Activated effector memory CD4-positive, alpha-beta T cell treated with Interleukin-2 at 50 U/mL for 16 hours (primary cell): ENCODE measurements at regions not wholly inside any gene's neighbourhood (a gene's known extent, or its start where the extent isn't known, plus 50 kb on each side); places are given as distances from the start of the nearest gene placed in this dataset.
"Not testable (repeated sequence)": the region's sequence is repeated elsewhere in the genome, so short reads cannot be mapped to it uniquely, and the experiment has no call there.

Source experiments
- DNase-seq: peaks from one replicate; pipeline ENCODE4 v3.0.0-alpha.2; 2020

DNA sequence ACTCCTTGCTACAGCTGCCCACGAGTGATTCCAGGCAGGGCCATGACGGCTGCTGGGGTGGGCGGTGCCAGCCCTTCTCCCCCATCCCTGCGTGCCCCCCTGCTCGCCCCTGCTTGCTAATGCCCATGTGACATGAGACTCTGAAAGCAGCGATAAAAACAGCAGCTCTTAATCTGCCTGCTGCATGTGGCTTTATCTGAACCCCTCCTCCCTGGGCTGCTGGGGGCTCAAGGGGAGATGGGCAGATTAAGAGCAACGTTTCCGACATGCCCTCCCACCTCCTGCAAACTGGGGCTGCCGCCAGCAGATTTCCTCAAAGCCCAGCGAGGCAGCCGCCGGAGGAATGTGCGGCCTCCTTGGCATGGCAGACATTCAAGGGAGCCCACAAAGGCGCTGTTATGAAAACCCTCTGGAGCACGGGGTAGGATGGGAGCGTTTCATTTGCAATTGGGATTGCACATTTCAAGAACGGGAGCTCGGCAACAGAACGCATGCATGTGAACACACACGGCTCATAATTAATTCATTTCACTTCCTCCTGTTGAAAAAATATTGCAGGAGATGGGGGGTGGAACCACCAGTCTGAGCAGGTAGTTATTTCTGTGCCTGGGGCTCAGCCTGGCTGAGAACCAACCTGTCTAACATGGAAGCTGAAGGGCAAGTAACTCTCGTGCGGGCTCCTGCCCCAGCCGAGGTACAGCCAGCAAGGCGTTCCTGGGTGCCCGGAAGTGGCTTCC is 504.2 kb upstream of the PROK2 start:
- DNase-seq, result no peak

GRCh38 chr3:72287956-72288355 is 503.0 kb upstream of the PROK2 start:
- DNase-seq, result no peak

DNA sequence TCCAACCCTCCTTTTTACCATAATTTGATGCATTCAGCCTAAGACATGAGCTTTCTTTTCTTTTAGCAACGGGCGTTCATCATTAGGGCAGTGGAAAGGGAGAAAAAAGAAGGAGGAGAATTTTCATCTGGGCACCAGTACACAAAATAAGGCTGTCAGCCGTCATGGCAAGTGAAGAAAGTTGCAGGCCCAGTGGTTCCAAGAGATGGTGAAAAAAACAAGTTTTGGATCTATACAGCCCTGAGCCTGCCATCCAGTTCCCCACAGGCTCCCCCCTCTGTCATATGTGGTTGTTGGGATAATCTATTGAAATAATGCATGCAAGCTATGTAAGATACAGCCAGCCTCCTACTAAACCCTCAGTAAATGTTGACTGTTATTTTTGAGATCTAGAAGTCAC is 500.6 kb upstream of the PROK2 start:
- DNase-seq, result no peak

DNA sequence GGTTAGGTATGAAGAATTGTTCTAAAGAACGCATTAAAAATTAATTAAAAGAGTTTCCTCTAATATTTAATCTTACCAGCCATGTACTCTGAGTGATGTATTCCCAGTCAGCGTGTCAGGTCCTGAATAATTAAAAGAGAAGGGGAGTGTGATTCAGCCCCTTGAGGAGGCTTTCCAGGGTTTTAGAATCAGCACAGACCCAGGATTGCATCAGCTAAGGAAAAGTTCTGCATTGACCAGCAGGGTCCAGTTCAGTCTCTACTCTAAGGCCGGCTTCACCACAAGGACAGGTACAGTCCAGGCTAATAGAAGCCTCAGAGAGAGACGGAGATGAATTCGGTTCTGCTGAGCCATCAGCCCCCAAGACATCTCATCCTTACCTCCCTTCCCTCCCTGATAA is 499.5 kb upstream of the PROK2 start:
- no peak for DNase-seq

- DNase-seq, result no peak
These were observed 498.0 kb upstream of the PROK2 start for GRCh38 chr3:72282918-72283317.

- no peak for DNase-seq
These were observed 496.6 kb upstream of the PROK2 start for GRCh38 chr3:72281551-72281950.

DNA sequence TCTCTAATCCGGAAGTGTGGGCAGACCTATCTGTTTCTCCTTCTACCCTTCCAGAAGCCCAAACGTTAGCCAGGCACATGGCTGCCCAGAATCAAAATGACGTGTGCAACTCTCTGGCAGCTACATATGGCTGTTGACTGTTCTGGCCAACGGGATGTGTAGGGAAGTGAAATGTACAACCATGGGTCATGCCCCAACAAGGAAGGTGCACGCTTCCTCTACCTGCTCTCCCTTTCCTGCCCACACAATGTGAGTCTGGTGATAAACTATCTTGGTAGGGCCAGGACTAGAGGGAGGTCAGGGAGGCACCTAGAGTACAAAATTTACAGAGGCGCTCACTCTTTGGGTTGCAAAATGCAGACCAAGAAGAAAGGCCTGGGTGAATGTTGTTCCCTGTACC is 495.9 kb upstream of the PROK2 start:
- no peak for DNase-seq

GRCh38 chr3:72279631-72280041 is 494.7 kb upstream of the PROK2 start:
- no peak for DNase-seq

DNA sequence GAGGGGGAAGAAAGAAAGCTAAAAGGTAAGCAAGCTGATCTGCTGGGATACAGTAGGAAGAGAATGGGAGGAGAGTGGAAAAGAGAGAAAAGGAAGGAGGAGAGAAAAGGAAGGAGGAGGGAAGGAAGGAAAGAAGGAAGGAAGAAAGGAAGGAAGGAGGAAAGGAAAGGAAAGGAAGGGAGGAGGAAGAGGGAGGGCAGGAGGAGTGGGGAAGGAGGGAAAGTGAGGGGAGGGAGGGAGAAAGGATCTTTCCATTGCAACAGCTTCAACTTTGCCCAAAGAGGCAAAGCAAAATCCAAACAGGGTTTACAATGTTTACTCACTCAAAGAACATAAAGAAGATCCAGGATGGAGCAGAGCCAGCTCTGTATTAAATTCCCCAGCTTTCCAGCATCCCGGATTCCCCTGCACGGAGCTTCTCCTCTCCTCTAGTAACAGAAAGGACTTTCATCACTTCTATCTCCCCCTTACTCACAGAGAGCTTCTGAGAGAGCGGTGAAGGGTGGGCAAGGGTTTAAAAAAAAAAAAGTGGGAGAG is 494.2 kb upstream of the PROK2 start:
- DNase-seq, result no peak

GRCh38 chr3:72278349-72279067 is 493.6 kb upstream of the PROK2 start:
- no peak for DNase-seq

DNA sequence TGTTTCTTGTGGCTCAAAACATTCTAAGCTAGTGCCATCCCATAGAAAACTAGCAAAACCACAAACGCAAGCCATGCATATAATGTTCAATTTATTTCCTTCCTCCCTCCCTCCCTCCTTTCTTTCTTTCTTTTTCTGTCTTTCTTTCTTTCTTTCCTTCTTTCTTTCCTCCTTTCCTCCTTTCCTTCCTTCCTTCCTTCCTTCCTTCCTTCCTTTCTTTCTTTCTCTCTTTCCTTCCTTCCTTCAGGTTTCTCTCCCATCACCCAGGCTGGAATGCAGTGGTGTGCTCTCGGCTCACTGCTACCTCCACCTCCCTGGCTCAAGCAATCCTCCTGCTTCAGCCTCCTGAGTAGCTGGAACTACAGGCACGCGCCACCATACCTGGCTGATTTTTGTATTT is 492.8 kb upstream of the PROK2 start:
- no peak for DNase-seq

DNA sequence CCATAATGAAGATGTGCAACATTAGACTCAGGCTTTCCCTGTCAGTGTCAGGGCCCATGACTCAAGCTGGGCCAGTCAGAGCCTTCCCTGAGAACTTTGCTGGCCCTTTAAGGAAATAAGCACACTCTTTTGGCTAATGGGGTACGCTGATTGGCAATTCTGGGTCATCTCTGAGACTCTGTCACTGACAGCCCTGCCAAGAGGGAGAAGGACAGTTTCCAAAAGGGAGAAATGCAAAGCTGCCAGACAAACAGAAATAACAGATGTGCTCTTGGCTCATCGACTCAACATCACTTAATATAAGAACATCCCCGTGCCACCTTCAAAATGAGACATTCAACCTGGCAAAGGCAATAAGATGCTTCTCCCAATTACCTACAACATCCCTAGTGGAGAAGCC is 491.9 kb upstream of the PROK2 start:
- no peak for DNase-seq

GRCh38 chr3:72275331-72275751 is 490.4 kb upstream of the PROK2 start:
- no peak for DNase-seq

DNA sequence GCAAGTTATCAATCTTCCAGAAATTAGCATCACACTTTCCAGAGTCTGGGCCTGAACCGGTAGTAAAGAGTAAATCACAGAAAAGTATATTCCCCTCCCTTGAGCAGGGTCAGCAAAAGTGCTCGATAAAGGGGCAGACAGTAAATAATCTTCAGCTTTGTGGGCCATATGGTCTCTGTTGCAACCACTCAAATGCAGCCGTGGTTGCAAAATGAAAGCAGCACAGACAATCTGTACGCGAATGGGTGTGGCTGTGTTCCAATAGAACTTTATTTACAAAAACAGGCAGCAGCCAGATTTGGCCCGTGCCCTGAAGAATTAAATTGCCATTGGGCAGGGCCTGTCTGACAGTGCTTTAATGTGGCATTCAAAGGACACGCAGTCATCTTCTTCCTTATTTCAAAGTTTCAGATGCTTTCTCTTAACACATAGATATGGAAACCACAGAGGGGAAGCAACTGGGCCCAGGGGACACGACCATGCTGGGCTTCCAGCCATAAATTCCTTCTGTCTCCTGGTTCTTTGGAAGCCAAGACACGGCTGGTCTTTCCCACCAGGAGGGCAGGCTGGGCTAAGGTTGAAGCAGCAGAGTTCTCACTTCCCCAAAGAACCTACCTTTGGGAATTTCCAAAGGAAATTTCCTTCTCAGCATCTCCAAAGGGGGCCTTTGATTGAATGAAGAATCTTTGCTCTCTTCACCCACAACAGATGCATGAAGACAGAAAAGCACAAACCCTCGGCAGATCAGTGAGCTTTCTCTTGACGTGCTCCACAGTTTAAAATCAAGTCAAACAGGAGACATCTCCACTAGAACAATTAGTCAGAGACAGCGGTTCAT is 489.8 kb upstream of the PROK2 start:
- no peak for DNase-seq

- no peak for DNase-seq
These were observed 488.7 kb upstream of the PROK2 start for GRCh38 chr3:72273615-72274014.

- no peak for DNase-seq
These were observed 487.4 kb upstream of the PROK2 start for GRCh38 chr3:72272356-72272755.

DNA sequence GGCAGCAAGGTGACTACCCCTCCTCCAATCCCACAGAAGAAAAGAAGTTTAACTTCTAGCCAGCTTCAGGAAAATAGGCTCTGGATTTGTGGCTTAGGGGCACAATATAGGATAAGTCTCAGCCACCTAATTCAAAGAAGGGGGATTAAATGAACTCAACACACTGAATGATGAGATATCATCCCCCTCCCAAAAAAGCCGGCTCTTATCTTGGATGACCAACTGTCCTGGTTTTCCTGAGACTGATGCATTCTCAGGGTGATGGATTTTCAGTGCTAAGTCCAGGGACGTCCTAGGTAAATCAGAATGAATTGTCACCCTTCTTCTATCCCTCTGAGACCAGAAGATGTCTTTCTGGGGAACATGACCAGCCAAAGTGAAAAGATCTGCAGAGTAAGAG is 487.0 kb upstream of the PROK2 start:
- no peak for DNase-seq

GRCh38 chr3:72271216-72271615 is 486.3 kb upstream of the PROK2 start:
- no peak for DNase-seq

DNA sequence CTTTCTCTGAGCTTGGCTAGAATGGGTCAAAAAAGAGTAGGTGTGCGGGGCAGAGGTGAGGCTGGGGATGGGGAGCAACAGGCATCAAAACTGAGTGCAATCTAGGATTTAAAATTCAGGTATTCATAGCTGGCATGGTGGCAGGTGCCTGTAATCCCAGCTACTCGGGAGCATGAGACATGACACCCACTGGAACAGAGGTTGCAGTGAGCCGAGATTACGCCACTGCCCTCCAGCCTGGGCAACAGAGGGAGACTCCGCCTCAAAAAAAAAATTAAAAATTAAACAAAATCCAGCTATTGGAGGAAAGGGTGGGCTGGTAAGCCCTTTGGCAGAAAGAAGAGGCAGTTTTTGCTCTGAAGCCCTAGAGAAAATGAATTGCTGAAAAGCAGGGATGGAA is 485.8 kb upstream of the PROK2 start:
- no peak for DNase-seq

DNA sequence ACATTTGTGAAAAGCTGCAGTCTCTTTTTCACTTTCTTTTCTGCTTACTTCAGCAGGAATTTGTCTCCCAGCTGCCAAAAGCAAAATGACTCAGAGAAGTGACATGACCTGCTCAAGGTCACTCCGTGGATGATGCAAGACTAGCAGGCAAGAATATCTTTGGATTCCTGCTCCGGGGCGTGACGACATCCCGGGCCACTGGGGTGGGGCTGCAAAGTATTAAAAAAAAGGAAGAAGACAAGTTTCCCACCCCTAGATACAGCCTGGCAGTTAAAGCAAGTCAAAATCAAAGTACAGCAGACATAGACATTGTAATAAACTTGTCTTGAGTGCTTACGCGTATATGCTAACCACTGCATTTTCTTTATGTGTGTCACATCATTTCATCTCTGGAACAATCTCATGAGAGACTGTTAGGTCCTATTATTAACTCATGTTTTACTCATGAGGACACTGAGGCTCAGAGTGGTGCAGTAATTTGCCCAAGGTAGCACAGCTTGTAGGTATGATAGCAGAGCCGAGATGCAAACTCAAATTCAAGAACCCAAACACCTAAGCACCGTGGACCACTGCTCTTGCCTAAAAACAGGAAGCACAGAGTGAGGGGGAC is 485.2 kb upstream of the PROK2 start:
- no peak for DNase-seq

- no peak for DNase-seq
These were observed 484.5 kb upstream of the PROK2 start for GRCh38 chr3:72269475-72269874.

DNA sequence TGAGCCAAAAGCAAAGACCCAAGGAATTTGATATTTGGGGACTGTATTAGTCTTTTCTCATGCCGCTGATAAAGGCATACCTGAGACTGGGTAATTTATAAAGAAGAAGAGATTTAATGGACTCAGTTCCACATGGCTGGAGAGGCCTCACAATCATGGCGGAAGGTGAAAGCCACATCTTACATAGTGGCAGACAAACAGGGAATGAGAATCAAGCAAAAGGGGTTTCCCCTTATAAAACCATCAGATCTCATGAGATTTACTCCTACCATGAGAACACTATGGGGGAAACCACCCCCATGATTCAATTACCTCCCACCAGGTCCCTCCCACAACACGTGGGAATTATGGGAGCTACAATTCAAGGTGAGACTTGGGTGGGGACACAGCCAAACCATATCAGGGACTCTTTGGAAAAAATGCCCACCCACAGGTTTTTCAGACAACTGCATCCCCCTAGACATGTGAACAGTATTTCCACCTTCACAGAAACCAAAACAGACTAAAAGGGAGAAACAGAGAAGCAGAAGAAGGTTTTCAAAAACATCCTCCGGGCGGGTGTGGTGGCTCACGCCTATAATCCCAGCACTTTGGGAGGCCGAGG is 482.1 kb upstream of the PROK2 start:
- DNase-seq, result not testable (repeated sequence)

DNA sequence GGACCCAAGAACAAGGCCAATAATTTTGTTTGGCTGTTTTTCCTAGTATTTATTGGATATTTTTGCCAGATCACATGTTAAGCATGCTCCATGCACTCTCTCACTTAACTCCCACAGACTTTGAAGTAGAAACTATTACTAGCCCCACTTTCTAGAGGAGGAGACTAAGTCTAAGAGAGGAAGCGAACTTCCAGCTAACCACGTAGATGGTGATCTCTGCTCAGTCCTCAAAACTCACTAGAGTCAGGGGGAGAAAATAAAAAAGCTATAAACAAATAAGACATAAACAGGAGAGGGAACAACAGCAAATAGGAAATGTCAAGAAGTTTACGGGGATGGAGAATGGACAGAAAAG is 481.0 kb upstream of the PROK2 start:
- no peak for DNase-seq
